H9 (cell line): ENCODE measurements at regions not wholly inside any gene's neighbourhood (a gene's known extent, or its start where the extent isn't known, plus 50 kb on each side); places are given as distances from the start of the nearest gene placed in this dataset.
"Not testable (repeated sequence)": the region's sequence is repeated elsewhere in the genome, so short reads cannot be mapped to it uniquely, and the experiment has no call there.

ENCODE experiments used
- DNase-seq: peaks from one replicate; pipeline ENCODE4 v3.0.0-alpha.2; 2017
- H2AFZ ChIP-seq: one replicate; pipeline ENCODE4 v1.6.1; 2013; ENCODE audit warnings: mild to moderate bottlenecking, low read length, control low read depth, moderate library complexity
- H2AK5ac ChIP-seq: 2 replicates; pipeline ENCODE4 v1.6.1; 2013; ENCODE audit warnings: low read length, control low read depth, mixed read lengths; ENCODE audit not compliant: insufficient read length
- H2BK120ac ChIP-seq: one replicate; pipeline ENCODE4 v1.6.1; 2013; ENCODE audit warnings: low read depth, mild to moderate bottlenecking, low read length, control low read depth, inconsistent platforms; ENCODE audit not compliant: poor library complexity, severe bottlenecking
- H2BK12ac ChIP-seq: 2 replicates; pipeline ENCODE4 v1.6.1; 2013; ENCODE audit warnings: low read length, control low read depth, mixed read lengths, low read depth; ENCODE audit not compliant: insufficient read length
- H2BK15ac ChIP-seq: 2 replicates; pipeline ENCODE4 v1.6.1; 2013; ENCODE audit warnings: low read depth, low read length, control low read depth
- H2BK20ac ChIP-seq: one replicate; pipeline ENCODE4 v1.6.1; 2013; ENCODE audit warnings: low read depth, mild to moderate bottlenecking, low read length, control low read depth, inconsistent platforms; ENCODE audit not compliant: poor library complexity, severe bottlenecking
- H2BK5ac ChIP-seq: 2 replicates; pipeline ENCODE4 v1.6.1; 2013; ENCODE audit warnings: low read length, control low read depth, mixed read lengths; ENCODE audit not compliant: insufficient read length
- H3K14ac ChIP-seq: 2 replicates; pipeline ENCODE4 v1.6.1; 2013; ENCODE audit warnings: low read length, control low read depth; ENCODE audit not compliant: insufficient read depth
- H3K18ac ChIP-seq: 2 replicates; pipeline ENCODE4 v1.6.1; 2013; ENCODE audit warnings: low read depth, mild to moderate bottlenecking, mixed read lengths, low read length, control low read depth; ENCODE audit not compliant: insufficient read length
- H3K23ac ChIP-seq: 2 replicates; pipeline ENCODE4 v1.6.1; 2013; ENCODE audit warnings: low read length, control low read depth, mixed read lengths, low read depth; ENCODE audit not compliant: insufficient read length
- H3K23me2 ChIP-seq: 2 replicates; pipeline ENCODE4 v1.6.1; 2013; ENCODE audit warnings: low read depth, mild to moderate bottlenecking, mixed read lengths, low read length, control low read depth; ENCODE audit not compliant: insufficient read length, poor library complexity, severe bottlenecking
- H3K27ac ChIP-seq: 2 replicates; pipeline ENCODE4 v1.5.1; 2013; ENCODE audit warnings: low read length, control low read depth, mixed read lengths, low read depth; ENCODE audit not compliant: insufficient read length
- H3K27me3 ChIP-seq: 2 replicates; pipeline ENCODE4 v1.6.1; 2013; ENCODE audit warnings: low read length, control low read depth, inconsistent platforms; ENCODE audit not compliant: insufficient read depth
- H3K4ac ChIP-seq: 2 replicates; pipeline ENCODE4 v1.6.1; 2013; ENCODE audit warnings: low read depth, mild to moderate bottlenecking, control low read depth, inconsistent platforms, low read length, moderate library complexity
- H3K4me1 ChIP-seq: 2 replicates; pipeline ENCODE4 v1.6.1; 2013; ENCODE audit warnings: low read length, control low read depth, inconsistent platforms; ENCODE audit not compliant: insufficient read depth
- H3K4me2 ChIP-seq: 2 replicates; pipeline ENCODE4 v1.6.1; 2013; ENCODE audit warnings: low read length, control low read depth, mixed read lengths; ENCODE audit not compliant: insufficient read length, insufficient read depth
- H3K56ac ChIP-seq: 2 replicates; pipeline ENCODE4 v1.6.1; 2013; ENCODE audit warnings: low read depth, mild to moderate bottlenecking, mixed read lengths, low read length, control low read depth; ENCODE audit not compliant: insufficient read length
- H3K79me1 ChIP-seq: 2 replicates; pipeline ENCODE4 v1.6.1; 2013; ENCODE audit warnings: low read depth, mild to moderate bottlenecking, moderate library complexity, low read length, control low read depth, inconsistent platforms; ENCODE audit not compliant: insufficient read depth, poor library complexity, severe bottlenecking
- H3K79me2 ChIP-seq: 2 replicates; pipeline ENCODE4 v1.6.1; 2013; ENCODE audit warnings: low read length, control low read depth, inconsistent platforms; ENCODE audit not compliant: insufficient read depth
- H3K9ac ChIP-seq: 2 replicates; pipeline ENCODE4 v1.6.1; 2013; ENCODE audit warnings: low read length, control low read depth, mixed read lengths; ENCODE audit not compliant: insufficient read length; ENCODE audit errors: extremely low read depth
- H3K9me3 ChIP-seq: one replicate; pipeline ENCODE4 v1.6.1; 2013; ENCODE audit warnings: low read depth, low read length, inconsistent platforms; ENCODE audit not compliant: control insufficient read depth
- H3T11ph ChIP-seq: one replicate; pipeline ENCODE4 v1.6.1; 2013; ENCODE audit warnings: mild to moderate bottlenecking, low read length, control low read depth, inconsistent platforms
- H4K20me1 ChIP-seq: one replicate; pipeline ENCODE4 v1.6.1; 2013; ENCODE audit not compliant: control insufficient read depth, insufficient read length, insufficient read depth
- H4K5ac ChIP-seq: 2 replicates; pipeline ENCODE4 v1.6.1; 2013; ENCODE audit warnings: low read depth, mild to moderate bottlenecking, mixed read lengths, low read length, control low read depth; ENCODE audit not compliant: insufficient read length
- H4K8ac ChIP-seq: replicated peaks from 2 replicates; pipeline ENCODE4 v1.6.1; 2013; ENCODE audit warnings: low read length, control low read depth, mixed read lengths, low read depth; ENCODE audit not compliant: insufficient read length
- H4K91ac ChIP-seq: 2 replicates; pipeline ENCODE4 v1.6.1; 2013; ENCODE audit warnings: low read depth, mild to moderate bottlenecking, moderate library complexity, mixed read lengths, low read length, control low read depth; ENCODE audit not compliant: insufficient read length
- H3K27ac Mint-ChIP-seq, 3 experiments: 2 replicates in 2 of 3; 3 replicates in 1 of 3; pipeline ENCODE4 v1.8.0; 2020 to 2021; ENCODE audit warnings: mixed read lengths in 3 of 3, mild to moderate bottlenecking in 1 of 3, moderate library complexity in 1 of 3
- H3K27me3 Mint-ChIP-seq: 2 replicates; pipeline ENCODE4 v1.8.0; 2021; ENCODE audit warnings: low read depth, mild to moderate bottlenecking, moderate library complexity, mixed read lengths
- H3K36me3 Mint-ChIP-seq, 3 experiments: 2 replicates in 2 of 3; 3 replicates in 1 of 3; pipeline ENCODE4 v1.8.0; 2020 to 2021; ENCODE audit warnings: low read depth in 3 of 3, mixed read lengths in 3 of 3; ENCODE audit not compliant: insufficient read depth in 1 of 3
- H3K4me1 Mint-ChIP-seq, 2 experiments: 2 replicates each; pipeline ENCODE4 v1.8.0; 2020; ENCODE audit warnings: mixed read lengths in 2 of 2
- H3K4me3 Mint-ChIP-seq, 2 experiments: 2 replicates in 1 of 2; 3 replicates in 1 of 2; pipeline ENCODE4 v1.8.0; 2020 to 2021; ENCODE audit warnings: mild to moderate bottlenecking in 2 of 2, mixed read lengths in 2 of 2, moderate library complexity in 1 of 2
- H3K9me3 Mint-ChIP-seq, 2 experiments: 2 replicates in 1 of 2; 3 replicates in 1 of 2; pipeline ENCODE4 v1.8.0; 2020; ENCODE audit warnings: mild to moderate bottlenecking in 2 of 2, mixed read lengths in 2 of 2, moderate library complexity in 1 of 2
- WGBS: extraction: QIAGEN DNeasy Blood & Tissue Kit; methylation state at CpG from one replicate; pipeline ENCODE4 v1.1.7; 2013; ENCODE audit warnings: missing lambda C conversion rate, low lambda C conversion rate, mixed read lengths; ENCODE audit not compliant: insufficient read length; ENCODE audit errors: extremely low coverage; 5-methylcytosine and 5-hydroxymethylcytosine counted together

DNA sequence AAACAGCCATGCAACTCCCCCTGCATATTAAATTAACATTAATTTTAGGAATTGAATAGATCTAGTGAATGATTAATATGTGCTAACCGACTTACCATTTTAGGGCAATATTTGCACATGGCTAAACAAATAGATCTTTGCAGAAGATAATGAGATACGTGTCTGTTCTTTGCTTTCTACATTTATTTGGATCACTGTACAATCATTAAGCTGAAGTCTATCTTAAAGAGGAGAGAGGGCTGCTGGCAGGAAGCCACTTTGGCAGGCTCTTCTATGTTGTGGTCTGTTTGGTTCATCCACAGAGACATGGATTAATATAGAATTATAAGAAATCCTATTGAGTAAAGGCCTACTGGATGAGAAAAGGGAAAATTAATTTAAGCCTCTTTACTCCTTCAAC lies 318.5 kb downstream of the ANKRD30B start:
- not testable (repeated sequence) for H3K4me1 Mint-ChIP-seq, H3K18ac ChIP-seq, H3K14ac ChIP-seq, H3K23ac ChIP-seq, H2AFZ ChIP-seq, H3K4me1 ChIP-seq, H3K9ac ChIP-seq, H2AK5ac ChIP-seq, H2BK20ac ChIP-seq, H3K4ac ChIP-seq, H3K56ac ChIP-seq, H3K79me2 ChIP-seq, H3K23me2 ChIP-seq, H3K4me2 ChIP-seq, H4K20me1 ChIP-seq, H3K27ac ChIP-seq, H2BK5ac ChIP-seq, H4K5ac ChIP-seq, H4K91ac ChIP-seq, H3K4me3 Mint-ChIP-seq, H3K27ac Mint-ChIP-seq, H3K36me3 Mint-ChIP-seq, H2BK12ac ChIP-seq, H2BK120ac ChIP-seq, H2BK15ac ChIP-seq, DNase-seq, H3K79me1 ChIP-seq, H3T11ph ChIP-seq, H3K27me3 Mint-ChIP-seq, H4K8ac ChIP-seq, H3K27me3 ChIP-seq
- peaks cover 57 to 66% of the 10 kb centered on the region in 2 experiments for H3K9me3 Mint-ChIP-seq
- WGBS: no CpG with 5 or more reads among the region's 2 CpGs
- peaks cover 14% of the 10 kb centered on the region for H3K9me3 ChIP-seq

DNA sequence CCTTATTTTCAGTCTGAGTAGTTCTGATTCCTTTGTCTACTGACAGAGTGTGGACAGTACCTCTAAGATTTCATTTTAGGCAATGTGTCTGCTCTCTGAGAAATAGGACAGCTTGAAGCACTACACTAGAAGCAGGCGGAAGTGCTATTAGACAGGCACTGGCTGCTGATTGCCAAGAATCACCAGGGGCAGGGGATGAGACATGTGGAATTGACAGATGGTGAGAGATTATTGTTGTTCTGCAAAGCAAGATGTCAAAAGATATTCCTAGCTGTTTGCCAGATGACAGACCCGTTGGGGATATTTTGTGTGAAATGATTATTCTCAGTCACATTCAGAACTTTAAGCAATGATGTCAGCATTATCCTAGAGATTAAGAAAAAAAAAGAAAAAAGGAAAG lies 323.3 kb downstream of the ANKRD30B start:
- H3K27me3 ChIP-seq, H2BK15ac ChIP-seq, H3K4me3 Mint-ChIP-seq, H4K20me1 ChIP-seq, H3K9me3 ChIP-seq, H2AK5ac ChIP-seq, H3K18ac ChIP-seq, H3K56ac ChIP-seq, H3T11ph ChIP-seq, H3K4me2 ChIP-seq, H3K27ac Mint-ChIP-seq, H2BK120ac ChIP-seq, H3K4ac ChIP-seq, H2AFZ ChIP-seq, H4K91ac ChIP-seq, H3K27ac ChIP-seq, H4K5ac ChIP-seq, H3K79me1 ChIP-seq, H2BK12ac ChIP-seq, H2BK20ac ChIP-seq, H3K14ac ChIP-seq, H3K23ac ChIP-seq, H4K8ac ChIP-seq, H3K27me3 Mint-ChIP-seq, DNase-seq, H3K4me1 ChIP-seq, H3K23me2 ChIP-seq, H3K36me3 Mint-ChIP-seq, H3K9ac ChIP-seq, H3K4me1 Mint-ChIP-seq, H2BK5ac ChIP-seq, H3K79me2 ChIP-seq: not testable (repeated sequence)
- no CpG with 5 or more reads among the region's 2 CpGs for WGBS
- H3K9me3 Mint-ChIP-seq: peaks cover 54 to 59% of the 10 kb centered on the region in 2 experiments
